ENCODE measurements at regions not wholly inside any gene's neighbourhood (a gene's known extent, or its start where the extent isn't known, plus 50 kb on each side); places are given as distances from the start of the nearest gene placed in this dataset.
"Not testable (repeated sequence)": the region's sequence is repeated elsewhere in the genome, so short reads cannot be mapped to it uniquely, and the experiment has no call there.

- no peak for DNase-seq (ENCODE audit: low spot score)
Observed at GRCh38 chr10:2197663-2198062, 460.3 kb upstream of the ADARB2 start.

GRCh38 chr10:2196272-2196671 lies 458.9 kb upstream of the ADARB2 start:
- TF ChIP-seq CTCF (IDR thresholded peaks at IDR 0.05; ENCODE audit: extremely low read depth, missing control alignments) = no peak
- DNase-seq (ENCODE audit: low spot score) = no peak

More at GRCh38 chr10:2197663-2198062, 460.3 kb upstream of the ADARB2 start:
- no peak for TF ChIP-seq CTCF (IDR thresholded peaks at IDR 0.05; ENCODE audit: extremely low read depth, missing control alignments)

GRCh38 chr10:2189356-2189755 lies 452.0 kb upstream of the ADARB2 start:
- DNase-seq (ENCODE audit: low spot score) = not testable (repeated sequence)

GRCh38 chr10:2188371-2188770 lies 451.0 kb upstream of the ADARB2 start:
- TF ChIP-seq CTCF (IDR thresholded peaks at IDR 0.05; ENCODE audit: extremely low read depth, missing control alignments) = no peak
- DNase-seq (ENCODE audit: low spot score) = no peak

GRCh38 chr10:2173327-2173726 lies 436.0 kb upstream of the ADARB2 start:
- no peak for TF ChIP-seq CTCF (IDR thresholded peaks at IDR 0.05; ENCODE audit: extremely low read depth, missing control alignments)
- DNase-seq (ENCODE audit: low spot score) = no peak

GRCh38 chr10:2165771-2166460 lies 428.6 kb upstream of the ADARB2 start:
- no peak for TF ChIP-seq CTCF (IDR thresholded peaks at IDR 0.05; ENCODE audit: extremely low read depth, missing control alignments)
- DNase-seq (ENCODE audit: low spot score) = no peak

- TF ChIP-seq CTCF (IDR thresholded peaks at IDR 0.05; ENCODE audit: extremely low read depth, missing control alignments) = no peak
- DNase-seq (ENCODE audit: low spot score) = no peak
Observed at GRCh38 chr10:2150288-2150687, 413.0 kb upstream of the ADARB2 start.

- TF ChIP-seq CTCF (IDR thresholded peaks at IDR 0.05; ENCODE audit: extremely low read depth, missing control alignments) = no peak
Observed at GRCh38 chr10:2145926-2146478, 408.7 kb upstream of the ADARB2 start.

More at GRCh38 chr10:2145926-2146478, 408.7 kb upstream of the ADARB2 start:
- DNase-seq (ENCODE audit: low spot score) = no peak

All from GM20000 (cell line).